ENCODE measurements at regions not wholly inside any gene's neighbourhood (a gene's known extent, or its start where the extent isn't known, plus 50 kb on each side); places are given as distances from the start of the nearest gene placed in this dataset.
"Not testable (repeated sequence)": the region's sequence is repeated elsewhere in the genome, so short reads cannot be mapped to it uniquely, and the experiment has no call there.

DNA sequence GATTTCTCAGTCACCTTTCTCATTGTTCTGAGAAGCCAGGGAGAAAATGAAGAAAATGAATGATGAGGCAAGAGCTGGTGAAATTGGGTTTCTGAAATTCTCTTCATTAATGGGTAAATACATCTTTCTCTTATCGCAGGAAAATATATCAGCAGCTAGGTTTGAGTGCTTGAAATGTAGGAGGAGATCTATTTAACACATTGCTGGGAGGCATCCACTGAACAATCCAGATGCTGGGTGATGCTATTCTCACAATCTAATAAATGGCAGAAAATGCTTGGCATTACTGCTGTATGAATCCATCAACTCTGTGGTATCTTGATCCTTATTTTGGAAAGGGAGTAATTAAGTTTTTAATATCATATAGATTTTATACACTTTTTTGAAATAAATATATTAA, 199.6 kb upstream of the LRP1B start:
- DNase-seq (ENCODE audit: low read depth): no peak

- DNase-seq (ENCODE audit: low read depth): no peak
Observed at GRCh38 chr2:142325870-142326269, 195.1 kb upstream of the LRP1B start.

GRCh38 chr2:142323206-142323605, 192.4 kb upstream of the LRP1B start:
- DNase-seq (ENCODE audit: low read depth): no peak

GRCh38 chr2:142321706-142322280, 191.0 kb upstream of the LRP1B start:
- no peak for DNase-seq (ENCODE audit: low read depth)

DNA sequence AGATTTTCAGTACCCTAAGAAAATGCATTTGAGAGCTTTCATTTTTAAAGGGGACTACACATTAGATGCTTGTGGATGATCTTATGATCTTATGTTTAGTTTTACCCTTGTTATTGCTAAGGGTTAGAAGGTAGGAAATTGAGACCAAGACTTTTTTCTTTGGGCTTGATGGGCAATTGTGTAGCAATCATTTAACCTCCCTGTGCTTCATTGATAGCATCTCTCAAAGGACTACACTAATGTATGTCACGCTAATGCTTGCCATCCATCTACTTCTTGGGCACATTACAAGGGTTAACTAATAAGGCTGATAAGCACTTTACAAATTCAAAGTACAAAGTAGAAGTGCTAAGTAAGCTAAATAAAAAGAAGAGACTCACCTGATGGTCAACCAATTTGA, 189.3 kb upstream of the LRP1B start:
- no peak for DNase-seq (ENCODE audit: low read depth)

GRCh38 chr2:142316049-142316448, 185.2 kb upstream of the LRP1B start:
- DNase-seq (ENCODE audit: low read depth): no peak

DNA sequence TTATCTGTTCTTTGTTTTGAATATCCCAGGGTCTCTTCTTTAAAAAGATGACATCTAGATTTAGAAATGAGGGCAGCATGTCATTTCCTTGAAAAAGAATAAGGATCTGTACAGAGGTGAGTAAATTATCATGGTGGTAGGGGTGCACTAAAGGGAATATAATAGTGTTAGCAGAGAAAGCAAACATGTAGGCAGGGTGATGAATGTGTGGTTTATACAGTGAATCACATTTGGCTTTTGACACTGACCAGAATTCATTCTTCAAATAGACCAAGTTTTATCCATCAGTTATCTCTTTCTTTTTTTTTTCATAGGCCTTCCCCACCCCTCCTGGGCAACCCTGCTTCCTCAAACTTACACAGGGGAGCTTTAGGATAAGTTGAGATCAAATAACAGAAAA, 184.5 kb upstream of the LRP1B start:
- no peak for DNase-seq (ENCODE audit: low read depth)

GRCh38 chr2:142314164-142314563, 183.3 kb upstream of the LRP1B start:
- DNase-seq (ENCODE audit: low read depth): no peak

DNA sequence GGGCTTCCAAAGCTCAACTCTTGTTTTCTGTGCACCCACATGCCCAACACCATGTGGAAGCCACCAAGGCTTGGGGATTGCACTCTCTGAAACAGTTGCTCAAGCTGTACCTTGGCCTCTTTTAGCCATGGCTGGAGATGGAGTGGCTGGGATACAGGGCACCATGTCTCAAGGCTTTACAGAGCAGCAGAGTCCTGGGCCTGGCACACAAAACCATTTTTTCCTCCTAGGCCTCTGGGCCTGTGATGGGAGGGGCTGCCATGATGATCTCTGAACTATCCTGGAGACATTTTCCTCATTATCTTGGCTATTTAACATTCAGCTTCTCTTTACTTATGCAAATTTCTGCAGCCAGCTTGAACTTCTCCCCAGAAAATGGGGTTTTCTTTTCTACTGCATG, 179.7 kb upstream of the LRP1B start:
- no peak for DNase-seq (ENCODE audit: low read depth)

DNA sequence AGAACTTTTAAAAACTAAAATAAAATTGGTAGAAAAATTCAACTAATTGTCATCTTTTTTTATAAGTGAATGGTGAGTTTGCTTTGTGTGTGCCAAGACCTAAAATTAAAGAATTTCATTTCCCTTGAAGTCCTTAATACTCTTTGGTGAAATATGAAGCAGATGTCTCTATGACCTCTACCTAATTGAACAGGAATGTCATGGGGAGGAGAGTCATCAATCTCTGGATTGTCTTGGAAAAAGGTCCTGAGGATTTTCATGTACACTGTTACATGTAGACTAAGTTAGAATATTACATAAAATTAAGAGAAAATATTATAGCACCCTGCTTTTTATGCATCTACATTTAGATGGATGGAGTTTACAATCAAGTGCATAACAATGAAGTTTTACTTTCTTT, 177.9 kb upstream of the LRP1B start:
- DNase-seq (ENCODE audit: low read depth): no peak

DNA sequence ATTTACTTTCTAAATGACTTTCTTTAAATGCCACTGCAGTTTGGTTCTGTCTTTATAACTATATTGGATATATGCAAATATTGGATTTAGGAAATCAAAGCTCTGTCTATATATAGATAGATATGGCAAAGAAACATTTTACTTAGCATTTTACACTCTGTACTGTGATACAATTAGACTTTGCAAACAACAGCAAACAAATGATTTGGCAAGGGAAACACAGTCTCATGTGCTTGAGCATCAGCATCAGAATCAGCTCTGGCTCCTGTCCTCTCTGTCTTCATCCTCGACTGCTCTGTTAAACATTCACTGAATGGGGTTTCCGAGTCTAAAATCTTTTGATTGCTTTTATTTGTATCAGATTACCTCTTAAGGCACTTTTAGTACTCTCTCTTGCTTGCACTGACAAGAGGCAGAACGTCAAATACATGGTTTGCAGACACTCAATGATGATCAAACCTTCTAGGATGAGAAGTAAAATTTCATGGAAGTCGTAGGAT, 176.8 kb upstream of the LRP1B start:
- no peak for DNase-seq (ENCODE audit: low read depth)

DNA sequence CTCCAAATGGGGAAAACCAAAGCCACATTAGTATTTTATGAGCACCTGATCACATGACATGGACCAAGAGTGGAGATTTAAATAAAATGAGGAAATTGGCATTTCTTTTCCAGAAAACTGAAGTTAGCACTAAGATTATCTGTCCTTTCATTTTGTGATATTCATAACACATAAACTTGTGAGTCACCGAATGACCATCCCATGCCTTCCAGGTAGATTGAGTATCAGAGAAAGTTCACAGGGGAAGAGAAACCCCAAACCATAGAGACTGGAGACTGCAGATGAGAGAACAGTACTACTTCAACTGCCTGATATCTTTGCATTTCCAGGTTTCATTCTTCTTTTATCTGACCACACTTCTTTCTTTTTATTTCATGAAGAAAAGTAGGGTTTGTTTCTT, 176.3 kb upstream of the LRP1B start:
- no peak for DNase-seq (ENCODE audit: low read depth)

DNA sequence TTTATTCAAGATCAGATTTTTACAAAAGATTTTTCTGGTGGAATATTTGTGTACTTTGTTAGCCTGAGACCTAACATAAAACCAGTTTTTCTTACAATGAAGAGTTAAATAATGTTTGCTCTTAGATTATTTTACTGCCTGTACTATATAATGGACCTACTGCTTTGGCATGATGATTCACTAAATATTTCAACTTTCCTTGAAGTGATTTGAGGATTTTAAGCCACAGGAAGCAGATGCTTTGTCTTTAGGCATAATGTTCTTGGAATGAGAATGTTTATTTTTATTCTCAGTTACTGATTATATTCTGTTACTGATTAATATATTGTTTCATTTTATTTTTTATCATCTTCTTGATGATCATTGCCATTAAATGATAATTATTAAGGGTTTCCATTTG, 175.3 kb upstream of the LRP1B start:
- DNase-seq (ENCODE audit: low read depth): no peak

GRCh38 chr2:142300517-142300916, 169.7 kb upstream of the LRP1B start:
- no peak for DNase-seq (ENCODE audit: low read depth)

DNA sequence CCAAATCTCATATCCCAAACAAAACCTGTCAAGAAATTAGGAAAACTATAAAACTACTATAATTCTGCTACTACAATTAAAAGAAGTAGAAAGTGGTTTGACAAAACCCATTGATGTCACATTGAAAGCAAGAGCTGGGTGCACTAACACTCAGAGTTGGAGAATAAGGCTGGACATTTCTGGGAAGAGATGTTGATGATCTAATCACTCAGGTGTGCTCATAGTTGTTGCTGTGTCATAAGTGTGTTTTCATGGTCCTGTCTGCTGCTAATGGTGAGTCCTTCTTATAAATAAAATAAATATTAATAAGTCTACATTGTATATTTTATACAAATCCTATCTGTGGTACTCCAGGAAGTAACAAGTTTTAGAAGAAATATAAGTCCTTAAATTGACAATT, 168.2 kb upstream of the LRP1B start:
- no peak for DNase-seq (ENCODE audit: low read depth)

- DNase-seq (ENCODE audit: low read depth): no peak
Observed at GRCh38 chr2:142294225-142294624, 163.4 kb upstream of the LRP1B start.

DNA sequence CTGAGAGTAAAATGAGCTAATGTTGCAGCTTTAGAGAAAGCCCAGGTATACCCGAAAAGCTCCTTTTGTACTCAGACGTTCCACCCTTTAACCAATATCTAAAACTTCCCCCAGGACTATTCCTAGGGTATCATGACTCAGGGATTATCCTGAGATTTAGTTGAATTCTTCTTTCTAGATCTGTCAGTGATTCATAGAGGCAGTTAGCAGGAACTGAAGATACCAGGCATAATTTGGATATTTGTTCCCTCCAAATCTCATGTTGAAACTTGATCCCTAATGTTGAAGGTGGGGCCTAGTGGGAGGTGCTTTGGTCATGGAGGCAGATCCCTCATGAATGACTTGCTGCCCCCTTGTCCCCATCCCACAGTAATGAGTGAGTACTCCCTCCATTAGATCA, 161.2 kb upstream of the LRP1B start:
- DNase-seq (ENCODE audit: low read depth): no peak

DNA sequence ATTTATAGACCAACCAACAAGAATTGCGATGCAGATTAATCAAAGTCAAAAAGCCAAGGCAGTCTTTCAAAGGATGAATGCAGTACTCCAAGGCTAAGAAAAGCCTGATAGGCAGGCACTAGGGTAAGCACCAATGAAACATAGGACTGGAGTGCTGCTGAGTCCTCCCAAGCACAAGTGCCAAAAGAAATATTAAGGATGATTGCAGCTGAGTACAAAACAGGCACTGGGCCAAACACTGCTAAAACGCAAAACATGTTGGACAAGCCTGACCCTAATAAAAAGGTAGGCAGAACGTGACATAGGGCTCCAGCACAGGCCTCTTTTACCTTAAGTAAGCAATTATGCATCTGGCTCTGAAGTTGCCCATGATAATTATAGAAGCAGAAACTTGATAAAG, 160.1 kb upstream of the LRP1B start:
- no peak for DNase-seq (ENCODE audit: low read depth)

- no peak for DNase-seq (ENCODE audit: low read depth)
Observed at GRCh38 chr2:142286618-142287017, 155.8 kb upstream of the LRP1B start.

DNA sequence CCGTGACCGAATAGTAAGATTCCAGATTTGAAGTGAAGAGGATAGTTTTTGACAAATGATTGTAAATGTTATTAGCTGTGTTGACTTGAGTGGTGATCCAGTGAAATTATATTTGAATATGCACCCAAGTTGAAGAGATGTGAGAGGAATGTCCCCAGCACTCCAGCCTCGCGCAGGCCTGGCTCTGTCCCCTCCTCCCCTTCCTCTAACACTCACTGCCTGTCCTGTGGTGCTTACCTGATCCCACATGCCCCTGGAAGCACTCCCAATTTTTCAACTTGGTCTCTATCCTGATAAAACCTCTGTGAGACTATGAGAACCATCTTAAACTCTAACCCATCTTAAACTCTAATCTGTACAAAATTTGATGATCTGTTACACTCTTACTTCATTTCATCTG, 154.7 kb upstream of the LRP1B start:
- no peak for DNase-seq (ENCODE audit: low read depth)

- DNase-seq (ENCODE audit: low read depth): not testable (repeated sequence)
Observed at GRCh38 chr2:142284336-142284735, 153.5 kb upstream of the LRP1B start.

- no peak for DNase-seq (ENCODE audit: low read depth)
Observed at GRCh38 chr2:142280831-142281230, 150.0 kb upstream of the LRP1B start.

DNA sequence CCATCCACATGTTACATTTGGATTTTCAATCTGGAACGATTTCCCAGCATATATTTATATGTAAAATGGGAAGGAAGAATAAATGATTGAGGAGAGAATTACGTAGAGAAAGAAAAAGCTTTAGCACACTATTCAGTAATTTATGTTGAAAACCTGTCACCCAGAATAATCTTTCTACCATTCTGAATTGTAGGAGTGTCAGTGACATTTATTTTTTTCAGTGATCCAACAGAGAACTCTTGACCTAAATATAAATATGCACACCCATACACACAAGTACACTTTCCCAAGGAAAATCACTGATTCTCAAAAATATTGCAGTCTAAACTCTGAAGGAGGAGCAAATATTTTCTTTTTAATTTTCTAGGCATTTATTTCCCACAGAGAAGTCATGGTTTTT, 140.2 kb upstream of the LRP1B start:
- no peak for DNase-seq (ENCODE audit: low read depth)

- no peak for DNase-seq (ENCODE audit: low read depth)
Observed at GRCh38 chr2:142270291-142270690, 139.5 kb upstream of the LRP1B start.

DNA sequence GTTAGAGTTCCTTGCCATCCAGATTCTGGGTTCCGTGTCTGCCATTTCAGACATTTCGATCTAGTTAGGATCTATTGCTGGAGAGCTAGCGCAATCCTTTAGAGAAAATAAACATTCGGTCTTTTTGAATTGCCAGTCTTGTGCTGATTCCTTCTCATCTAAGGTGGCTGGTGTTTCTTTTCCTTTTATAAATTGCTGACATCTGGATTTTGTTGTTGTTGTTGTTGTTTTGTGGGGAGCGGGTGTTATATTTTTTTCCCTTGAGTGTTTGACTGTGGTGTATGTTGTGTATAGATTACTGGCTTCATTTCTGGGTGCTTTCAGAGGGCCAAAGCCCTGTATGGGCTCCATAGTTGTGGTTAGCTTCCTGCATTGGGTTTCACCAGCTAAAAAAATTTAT, 128.5 kb upstream of the LRP1B start:
- DNase-seq (ENCODE audit: low read depth): no peak
